ENCODE measurements at regions not wholly inside any gene's neighbourhood (a gene's known extent, or its start where the extent isn't known, plus 50 kb on each side); places are given as distances from the start of the nearest gene placed in this dataset.

GRCh38 chr2:104179644-104180043 is 674.3 kb upstream of the POU3F3 start:
- no peak for DNase-seq

DNA sequence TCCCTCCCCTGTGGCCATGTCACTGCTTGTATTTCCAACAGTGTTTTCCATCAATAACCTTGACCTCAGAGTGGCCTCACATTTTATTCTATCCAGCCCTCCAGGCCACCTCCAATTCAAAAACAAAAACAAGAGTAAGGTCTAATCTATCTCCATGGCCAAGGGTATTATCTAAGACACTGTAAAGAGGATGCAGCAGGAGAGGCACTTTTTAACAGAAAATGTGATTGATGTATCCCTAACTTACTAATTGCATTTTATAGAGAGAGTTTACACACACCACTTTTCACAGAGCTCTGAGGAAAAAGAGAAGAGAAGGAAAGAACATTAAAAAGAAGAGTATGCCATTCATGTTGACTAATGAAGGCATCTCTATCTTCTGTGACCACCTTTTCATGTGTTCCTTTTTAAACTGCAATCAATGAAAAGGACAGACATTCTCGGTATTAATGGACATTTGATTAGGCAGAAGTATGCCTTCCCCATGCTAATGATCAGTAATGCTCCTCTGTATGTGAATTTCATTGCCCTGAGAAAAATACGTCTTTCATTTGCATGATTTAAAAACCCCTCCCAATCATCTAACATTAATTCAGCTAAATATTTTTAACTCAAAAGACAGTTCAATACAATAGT is 653.3 kb upstream of the POU3F3 start:
- no peak for DNase-seq

DNA sequence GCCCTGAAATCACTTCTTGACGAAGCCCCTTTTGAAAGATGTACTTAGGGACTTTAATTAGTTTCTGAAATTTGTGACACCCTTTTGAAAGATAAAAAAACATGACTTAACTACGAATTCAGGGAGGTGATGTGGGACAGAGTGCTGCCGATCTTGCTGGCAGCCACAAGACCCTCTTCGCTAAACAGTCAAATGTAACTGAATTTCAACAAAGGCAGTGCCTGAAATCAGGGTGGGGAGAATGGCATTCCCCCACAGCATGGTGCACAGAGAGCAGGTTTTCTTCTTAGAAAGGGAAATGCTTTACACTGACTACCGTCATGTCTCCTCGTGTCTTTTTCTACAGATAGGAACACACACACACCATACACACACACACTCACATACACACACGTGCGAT is 640.2 kb upstream of the POU3F3 start:
- no peak for DNase-seq

DNA sequence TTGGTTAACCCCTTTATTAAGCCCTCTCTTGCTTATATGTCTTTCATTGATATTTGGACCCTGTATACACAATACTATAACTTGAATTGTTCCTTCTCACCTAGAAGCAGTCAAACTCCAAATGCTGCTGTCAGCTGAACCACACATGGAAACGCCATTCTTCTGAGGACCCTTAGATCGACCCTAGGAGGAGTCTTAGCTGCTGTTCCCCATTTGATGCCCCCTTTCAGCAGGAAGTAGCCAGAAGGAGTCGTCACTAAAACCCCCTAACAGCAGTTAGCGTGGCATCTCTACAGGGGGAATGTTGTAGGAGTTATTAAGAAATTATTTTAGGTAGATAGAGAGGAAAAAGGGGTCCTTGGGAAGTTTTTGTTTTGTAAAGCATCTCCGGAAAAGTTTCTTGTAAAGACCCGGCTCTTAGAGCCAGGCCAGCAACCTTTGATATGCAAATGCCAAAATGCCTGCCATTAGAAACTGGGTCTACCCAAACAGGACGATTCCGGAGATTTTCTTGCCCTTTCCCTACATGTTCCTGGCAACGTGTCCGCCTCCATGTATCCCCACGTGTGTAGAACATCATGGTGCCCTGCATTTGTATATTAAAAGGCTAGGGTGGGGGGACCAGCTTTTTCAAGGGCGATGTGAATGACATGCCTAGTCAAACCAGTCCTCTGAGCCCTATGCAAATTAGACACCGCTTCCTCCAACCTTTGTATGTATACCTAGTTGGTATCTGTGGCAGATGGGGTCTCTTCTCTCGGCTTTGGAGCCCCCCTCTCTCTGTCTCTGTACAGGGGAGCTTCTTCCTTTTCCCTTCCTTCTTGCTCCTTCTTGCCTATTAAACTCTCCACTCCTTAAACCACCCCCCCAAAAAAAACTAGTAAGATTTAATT is 638.4 kb upstream of the POU3F3 start:
- DNase-seq = no peak

- no peak for DNase-seq
These were observed 620.3 kb upstream of the POU3F3 start for GRCh38 chr2:104233591-104233990.

DNA sequence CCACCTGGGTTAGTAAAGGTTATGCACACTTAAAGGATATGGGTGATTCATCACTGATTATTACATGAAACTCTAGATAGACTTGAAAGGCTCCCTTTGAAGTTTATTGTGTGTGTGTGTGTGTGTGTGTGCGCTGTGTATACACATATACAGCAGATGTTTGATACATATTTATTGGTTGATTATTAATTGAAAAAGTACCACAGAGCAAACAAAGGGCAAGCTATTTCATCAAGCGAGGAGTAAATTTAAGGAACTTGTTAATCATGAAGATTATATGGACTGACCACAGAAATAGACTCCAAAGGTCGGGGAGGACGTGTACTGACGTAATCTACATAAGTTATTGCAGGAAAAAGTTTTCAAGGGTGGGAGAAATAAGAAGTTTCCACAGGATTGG is 617.4 kb upstream of the POU3F3 start:
- DNase-seq = no peak

GRCh38 chr2:104240984-104241383 is 612.9 kb upstream of the POU3F3 start:
- DNase-seq = no peak

DNA sequence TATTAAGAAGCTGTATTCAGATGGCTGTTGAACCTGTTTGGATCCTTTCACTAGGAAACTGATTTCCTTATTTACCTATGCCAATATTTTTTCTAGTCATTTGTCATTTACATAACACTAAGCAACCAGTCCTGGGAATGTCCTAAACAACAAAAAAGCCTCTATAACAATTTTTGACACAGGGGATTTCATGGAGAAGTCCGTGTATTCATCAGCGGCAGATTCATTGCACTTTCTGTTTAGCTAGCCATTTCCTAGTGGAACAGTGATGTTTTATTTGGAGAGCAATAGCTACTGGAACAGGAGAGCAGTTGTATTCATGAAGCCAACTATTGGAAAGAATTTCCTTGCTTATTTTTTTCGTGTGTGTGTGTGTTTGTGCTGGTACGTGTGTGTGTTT is 604.3 kb upstream of the POU3F3 start:
- no peak for DNase-seq

DNA sequence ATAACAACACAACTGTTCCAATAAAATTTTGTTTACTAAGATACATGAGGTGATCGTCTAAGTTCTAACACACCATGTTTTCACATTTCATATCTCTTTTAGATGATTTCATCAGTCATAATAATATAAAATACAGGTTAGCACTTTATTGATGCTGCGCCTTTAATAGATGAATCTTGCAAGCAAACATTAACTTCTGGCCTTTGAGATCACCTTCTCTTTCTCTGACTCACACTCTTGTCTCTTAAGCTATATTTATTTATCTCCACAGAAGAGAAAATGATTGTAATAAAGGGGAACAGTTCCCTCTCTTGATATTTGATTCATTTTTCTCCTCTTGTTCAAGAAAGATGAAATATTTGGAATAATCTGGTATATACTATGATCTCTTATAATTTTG is 603.3 kb upstream of the POU3F3 start:
- DNase-seq = no peak

GRCh38 chr2:104254017-104254416 is 599.9 kb upstream of the POU3F3 start:
- no peak for DNase-seq

GRCh38 chr2:104262714-104263113 is 591.2 kb upstream of the POU3F3 start:
- no peak for DNase-seq

GRCh38 chr2:104279646-104280045 is 574.3 kb upstream of the POU3F3 start:
- DNase-seq = no peak

DNA sequence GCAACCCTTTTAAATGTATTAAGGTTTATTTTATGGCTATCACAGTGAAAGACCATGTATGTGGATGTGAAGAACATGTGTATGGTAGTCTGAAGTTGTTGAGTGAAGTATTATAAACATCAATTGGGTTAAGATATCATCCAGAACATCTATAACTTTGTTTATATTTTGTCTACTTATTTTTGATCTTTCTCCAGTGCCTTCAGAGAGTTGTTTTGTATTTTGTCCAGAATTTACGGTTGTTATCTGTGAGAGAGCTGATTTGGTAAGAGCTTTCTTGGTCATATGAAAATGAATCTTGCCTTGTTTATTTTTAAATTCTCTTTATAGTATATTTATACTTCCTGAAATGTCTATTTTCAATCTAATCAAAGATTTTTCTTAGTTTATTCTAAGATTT is 573.7 kb upstream of the POU3F3 start:
- DNase-seq = no peak

- DNase-seq = no peak
These were observed 567.1 kb upstream of the POU3F3 start for GRCh38 chr2:104286841-104287240.

GRCh38 chr2:104289651-104290565 is 564.0 kb upstream of the POU3F3 start:
- no peak for DNase-seq

- no peak for DNase-seq
These were observed 563.4 kb upstream of the POU3F3 start for GRCh38 chr2:104290566-104290891.

GRCh38 chr2:104312684-104313083 is 541.2 kb upstream of the POU3F3 start:
- no peak for DNase-seq

DNA sequence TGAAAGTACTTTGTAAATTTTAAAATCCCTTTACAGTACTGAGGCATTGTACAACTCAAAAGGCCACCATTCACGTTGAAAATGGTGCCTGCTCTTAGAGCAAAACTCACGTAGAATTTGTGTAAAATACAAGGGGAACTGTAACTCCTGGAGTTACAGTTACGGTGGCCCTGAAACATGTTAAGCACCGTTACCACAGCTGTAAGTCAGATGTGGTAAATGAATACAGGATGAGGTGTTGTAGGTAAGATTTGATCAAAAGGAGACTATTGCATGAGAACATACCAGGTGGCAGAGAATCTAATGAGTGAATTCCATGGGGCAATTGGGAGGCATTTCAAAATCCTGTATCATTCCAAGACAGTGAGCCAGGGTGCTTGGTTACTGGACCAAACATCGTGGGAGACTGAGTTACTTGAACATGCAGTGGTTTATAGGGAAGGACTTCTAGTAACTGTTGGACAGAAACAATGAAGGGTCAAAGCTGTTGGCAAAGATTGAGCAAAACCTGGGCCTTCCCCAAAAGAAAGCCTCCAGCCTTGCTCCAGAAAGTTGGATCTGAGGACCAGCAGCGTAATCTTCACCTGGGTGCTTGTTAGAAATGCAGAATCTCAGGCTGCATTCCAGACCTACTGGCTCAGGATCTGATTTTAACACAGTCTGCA is 535.8 kb upstream of the POU3F3 start:
- no peak for DNase-seq

DNA sequence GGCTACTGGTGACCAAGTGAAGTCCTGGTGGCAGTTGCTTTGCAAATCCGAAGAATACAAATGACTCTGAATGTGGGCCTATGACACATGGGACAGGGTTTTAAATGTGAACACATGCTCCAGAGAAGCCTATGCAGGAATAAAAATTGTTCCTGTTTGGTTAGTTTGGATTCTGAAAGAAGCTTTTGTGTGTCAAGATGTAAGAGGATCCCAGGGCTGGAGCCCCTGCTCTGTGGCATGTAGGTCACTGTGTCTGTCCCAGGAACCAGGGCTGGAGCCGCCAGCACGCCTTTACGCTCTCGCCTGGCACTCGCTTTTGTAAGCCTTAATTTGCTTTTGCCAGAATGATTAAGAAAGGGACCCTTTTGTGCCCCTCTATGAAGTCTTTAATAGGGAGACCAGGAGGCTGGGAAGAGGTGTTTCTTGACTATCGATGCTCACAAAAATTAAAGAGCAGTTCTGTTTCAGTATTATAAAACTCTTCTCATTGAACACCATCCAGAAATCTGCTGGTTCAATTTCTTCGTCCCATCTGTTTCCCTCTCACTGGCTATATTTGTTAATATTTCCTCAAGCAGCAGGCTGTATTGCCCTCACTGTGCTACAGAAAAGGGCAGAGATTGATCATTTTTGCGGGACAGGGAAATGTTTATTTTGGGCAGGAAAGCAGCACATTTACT is 532.7 kb upstream of the POU3F3 start:
- DNase-seq = no peak

GRCh38 chr2:104321796-104322349 is 532.0 kb upstream of the POU3F3 start:
- DNase-seq = no peak

GRCh38 chr2:104332731-104333130 is 521.2 kb upstream of the POU3F3 start:
- no peak for DNase-seq

GRCh38 chr2:104337869-104338268 is 516.0 kb upstream of the POU3F3 start:
- no peak for DNase-seq
